Stimulated activated naive CD8-positive, alpha-beta T cell treated with anti-CD3 and anti-CD28 coated beads, Interleukin-15, Interleukin-2, amounts not matched to agents 100 ng/mL and 50 ng/mL, for 24 hours (primary cell): ENCODE measurements at regions not wholly inside any gene's neighbourhood (a gene's known extent, or its start where the extent isn't known, plus 50 kb on each side); places are given as distances from the start of the nearest gene placed in this dataset.
"Not testable (repeated sequence)": the region's sequence is repeated elsewhere in the genome, so short reads cannot be mapped to it uniquely, and the experiment has no call there.

Source experiments
- H3K27ac Mint-ChIP-seq: one replicate; pipeline ENCODE4 v1.8.0; 2021; ENCODE audit warnings: mild to moderate bottlenecking, mixed read lengths
- H3K27me3 Mint-ChIP-seq: one replicate; pipeline ENCODE4 v1.8.0; 2021; ENCODE audit warnings: mixed read lengths
- H3K36me3 Mint-ChIP-seq: one replicate; pipeline ENCODE4 v1.8.0; 2021; ENCODE audit warnings: low read depth, mixed read lengths
- H3K4me1 Mint-ChIP-seq: one replicate; pipeline ENCODE4 v1.8.0; 2021; ENCODE audit warnings: low read depth, mixed read lengths
- H3K4me3 Mint-ChIP-seq: one replicate; pipeline ENCODE4 v1.8.0; 2021; ENCODE audit warnings: mild to moderate bottlenecking, mixed read lengths
- H3K9me3 Mint-ChIP-seq: one replicate; pipeline ENCODE4 v1.8.0; 2021; ENCODE audit warnings: mixed read lengths

DNA sequence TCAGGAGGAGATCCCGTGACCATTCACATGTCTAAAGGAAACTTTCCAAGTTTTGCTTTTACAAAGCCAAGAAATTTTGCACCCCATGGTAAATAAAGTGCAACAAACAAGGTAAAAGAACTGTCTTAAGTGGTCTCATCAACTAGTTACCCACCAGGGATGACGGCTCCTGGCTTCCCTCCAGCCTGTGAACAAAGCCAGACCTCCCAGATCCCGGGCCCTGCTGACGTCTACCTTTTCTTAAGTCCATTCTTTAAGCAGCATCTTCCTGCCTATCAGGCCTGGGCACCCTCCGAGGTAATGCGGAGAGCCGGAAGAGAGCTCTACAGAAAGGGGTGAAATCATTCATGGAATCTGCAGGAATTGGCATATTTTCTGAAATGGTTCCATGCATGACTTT is 58.0 kb upstream of the DAAM1 start:
- H3K4me3 Mint-ChIP-seq = no peak overlapping the region

DNA sequence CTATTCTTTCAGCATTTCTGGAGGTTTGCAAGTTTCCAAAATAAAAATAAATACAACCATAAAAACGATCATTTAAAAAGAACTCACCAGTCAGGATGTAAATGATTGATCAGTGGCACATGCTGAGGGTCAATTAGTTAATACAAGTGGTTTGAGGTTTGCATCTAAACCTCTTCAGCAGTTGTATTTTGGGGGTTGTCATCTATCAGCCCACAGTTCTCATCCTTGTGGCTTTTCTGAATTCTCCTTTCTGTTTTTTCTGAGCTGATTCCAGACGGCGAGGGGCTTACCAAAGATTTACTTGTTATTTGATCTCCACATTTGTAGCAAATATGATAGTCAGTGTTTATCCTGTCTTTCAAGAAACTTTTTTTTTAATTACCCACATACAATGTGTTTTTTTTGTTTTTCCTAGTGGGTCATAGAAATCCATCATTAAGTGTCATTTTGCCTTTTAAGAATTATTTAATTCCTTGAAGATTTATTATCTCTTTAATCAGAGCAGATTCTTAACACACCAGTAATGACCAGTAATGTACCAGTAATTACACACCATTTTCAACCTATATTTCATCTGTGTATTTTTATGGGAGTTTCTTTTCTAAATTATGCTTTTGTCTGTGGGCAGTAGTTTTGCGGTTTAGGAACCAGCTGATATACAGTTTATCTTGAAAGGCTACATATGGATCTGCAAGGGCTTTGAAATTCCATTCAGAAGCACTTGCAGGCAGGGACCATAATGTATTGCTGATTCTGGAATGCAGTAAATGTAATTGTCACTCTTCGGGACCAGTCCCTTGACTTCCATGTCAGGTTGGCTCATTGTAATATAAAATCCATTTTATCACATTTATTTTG is 56.3 kb upstream of the DAAM1 start:
- H3K4me3 Mint-ChIP-seq = no peak overlapping the region

More for the DNA sequence above, 58.0 kb upstream of the DAAM1 start:
- Mint-ChIP-seq H3K27ac (no peak overlapping the region), H3K36me3 (no peaks in the 10 kb centered on the region), H3K4me1 (peaks cover 4% of the 10 kb centered on the region), H3K9me3 (no peaks in the 10 kb centered on the region), H3K27me3 (peaks cover 10% of the 10 kb centered on the region)

DNA sequence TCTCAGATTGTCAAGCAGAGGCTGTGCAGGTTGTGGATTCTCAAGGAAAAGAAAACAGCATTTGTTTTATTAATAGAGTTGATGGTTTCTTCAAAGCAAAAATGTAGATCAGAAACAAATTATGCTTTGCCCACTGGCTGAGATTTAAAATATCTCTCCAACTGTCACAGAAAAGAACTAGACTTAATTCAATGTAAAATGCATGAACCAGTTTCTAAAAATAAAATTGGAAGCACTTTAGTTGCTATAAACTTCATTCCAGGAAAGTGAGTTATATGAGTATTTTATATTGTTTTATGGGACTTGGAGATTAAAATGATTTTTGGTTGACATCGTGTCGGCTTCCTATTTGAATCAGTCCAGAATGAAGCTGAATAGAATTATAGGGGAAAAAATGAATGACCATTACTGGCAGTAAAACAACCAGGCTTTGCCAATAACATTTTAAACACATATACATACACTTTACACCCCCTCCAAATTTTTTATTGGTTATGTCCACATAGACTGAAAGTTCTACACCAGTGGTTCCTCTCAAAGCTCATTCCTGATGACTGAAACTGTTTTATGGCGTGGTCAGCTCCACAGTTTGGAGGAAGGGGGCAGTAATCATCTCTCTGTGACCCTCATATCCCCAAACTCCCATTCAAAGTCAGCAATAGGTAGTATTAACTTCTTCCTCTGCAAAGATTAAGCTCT is 55.5 kb upstream of the DAAM1 start:
- Mint-ChIP-seq H3K27ac (no peak overlapping the region), H3K4me3 (no peak overlapping the region), H3K27me3 (no peaks in the 10 kb centered on the region), H3K9me3 (no peaks in the 10 kb centered on the region), H3K4me1 (no peaks in the 10 kb centered on the region), H3K36me3 (no peaks in the 10 kb centered on the region)

More for the DNA sequence above, 56.3 kb upstream of the DAAM1 start:
- Mint-ChIP-seq H3K27me3 (peaks cover 3% of the 10 kb centered on the region), H3K4me1 (peaks cover 1% of the 10 kb centered on the region), H3K36me3 (no peaks in the 10 kb centered on the region), H3K9me3 (no peaks in the 10 kb centered on the region), H3K27ac (no peak overlapping the region)

DNA sequence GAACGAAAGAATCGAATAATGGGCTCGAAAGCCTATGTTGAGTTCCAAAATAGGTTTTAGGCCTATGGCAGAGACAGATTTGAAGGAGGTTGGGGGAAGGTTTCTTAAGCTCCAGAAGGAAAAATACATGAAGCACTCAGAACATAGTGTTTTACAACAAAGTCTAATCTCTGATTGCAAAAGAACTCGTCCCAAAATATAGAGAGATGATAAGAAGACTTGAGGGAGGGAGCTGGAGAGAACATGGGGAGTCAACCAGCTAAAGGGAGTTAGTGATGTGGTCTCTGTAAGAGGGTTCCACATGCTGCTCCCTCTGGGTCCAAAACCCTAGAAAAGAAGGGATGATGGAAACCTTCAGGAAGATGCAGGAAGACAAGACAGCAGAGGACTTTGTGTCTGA is 54.8 kb upstream of the DAAM1 start:
- no peak overlapping the region for H3K4me3 Mint-ChIP-seq
- no peaks in the 10 kb centered on the region for H3K36me3 Mint-ChIP-seq
- H3K27me3 Mint-ChIP-seq = no peaks in the 10 kb centered on the region
- no peaks in the 10 kb centered on the region for H3K4me1 Mint-ChIP-seq
- H3K27ac Mint-ChIP-seq = no peak overlapping the region
- H3K9me3 Mint-ChIP-seq = no peaks in the 10 kb centered on the region

DNA sequence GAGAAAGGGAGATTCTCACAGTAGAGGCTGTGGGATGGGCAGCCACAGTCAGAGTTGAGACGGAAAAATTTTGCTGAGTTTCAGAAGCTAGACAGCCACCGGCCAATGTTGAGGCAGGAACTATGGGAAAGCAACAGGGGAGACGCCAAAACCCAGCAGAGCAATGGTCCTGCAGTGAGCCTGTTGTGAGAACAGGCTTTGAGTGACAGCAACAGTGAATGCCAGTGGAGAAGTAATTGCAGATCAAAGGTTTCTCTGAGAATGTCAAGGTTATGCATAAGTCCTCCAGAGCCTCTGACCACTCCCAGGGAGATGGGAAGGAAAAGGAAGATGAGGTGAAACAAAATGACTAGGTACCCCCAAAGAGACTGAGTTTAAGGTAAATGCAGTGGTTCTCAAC is 54.2 kb upstream of the DAAM1 start:
- no peaks in the 10 kb centered on the region for H3K4me1 Mint-ChIP-seq
- no peaks in the 10 kb centered on the region for H3K9me3 Mint-ChIP-seq
- no peaks in the 10 kb centered on the region for H3K36me3 Mint-ChIP-seq
- no peak overlapping the region for H3K27ac Mint-ChIP-seq
- H3K4me3 Mint-ChIP-seq = no peak overlapping the region
- H3K27me3 Mint-ChIP-seq = no peaks in the 10 kb centered on the region

DNA sequence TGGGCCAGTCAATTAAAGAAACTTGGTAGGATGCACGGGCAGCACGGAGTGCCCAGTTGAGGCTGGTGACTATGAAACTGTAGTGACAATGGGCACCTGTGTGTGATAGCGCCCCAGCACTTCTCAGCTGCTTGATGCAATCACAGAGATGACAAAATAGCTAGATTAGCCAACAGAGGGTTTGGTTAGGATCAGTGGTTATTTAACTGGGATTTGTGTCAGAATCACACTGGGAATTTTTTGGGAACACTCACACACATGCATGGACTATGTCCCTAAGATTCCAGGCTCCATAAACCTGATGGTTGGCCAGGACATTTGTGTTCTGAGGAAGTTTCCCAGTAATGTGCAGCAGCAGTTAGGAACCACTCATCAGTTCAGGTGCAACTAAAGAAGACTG is 51.2 kb upstream of the DAAM1 start:
- H3K4me1 Mint-ChIP-seq = no peaks in the 10 kb centered on the region
- H3K27me3 Mint-ChIP-seq = no peaks in the 10 kb centered on the region
- no peak overlapping the region for H3K4me3 Mint-ChIP-seq
- no peaks in the 10 kb centered on the region for H3K36me3 Mint-ChIP-seq
- H3K9me3 Mint-ChIP-seq = no peaks in the 10 kb centered on the region
- H3K27ac Mint-ChIP-seq = no peak overlapping the region

DNA sequence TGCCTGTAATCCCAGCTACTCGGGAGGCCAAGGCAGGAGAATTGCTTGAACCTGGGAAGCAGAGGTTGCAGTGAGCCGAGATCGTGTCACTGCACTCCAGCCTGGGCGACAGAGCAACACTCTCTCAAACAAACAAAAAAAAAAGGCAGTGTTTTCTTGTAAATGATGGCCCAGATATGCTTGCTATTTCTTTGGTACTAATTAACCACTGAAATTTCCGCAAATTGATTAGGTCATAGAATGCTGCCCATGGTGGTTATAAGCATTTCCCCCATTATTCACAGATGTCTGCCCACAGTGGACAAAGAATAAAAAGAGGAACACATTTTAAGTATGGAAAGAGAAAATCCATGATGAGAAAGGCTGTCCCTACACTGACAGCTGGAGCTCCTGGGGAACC is 49.9 kb upstream of the DAAM1 start:
- H3K36me3 Mint-ChIP-seq, H3K27me3 Mint-ChIP-seq, H3K9me3 Mint-ChIP-seq, H3K4me3 Mint-ChIP-seq, H3K4me1 Mint-ChIP-seq, H3K27ac Mint-ChIP-seq: not testable (repeated sequence)
